GM12873 (cell line): ENCODE measurements at regions not wholly inside any gene's neighbourhood (a gene's known extent, or its start where the extent isn't known, plus 50 kb on each side); places are given as distances from the start of the nearest gene placed in this dataset.

Experiments used
- TF ChIP-seq, protein P1 (sequence below): IDR thresholded peaks from 2 replicates; pipeline ENCODE4 v1.5.1; 2012; ENCODE audit warnings: low read depth, mild to moderate bottlenecking, moderate library complexity, low read length, control low read depth; ENCODE audit not compliant: insufficient read depth; ENCODE audit errors: missing control alignments

DNA sequence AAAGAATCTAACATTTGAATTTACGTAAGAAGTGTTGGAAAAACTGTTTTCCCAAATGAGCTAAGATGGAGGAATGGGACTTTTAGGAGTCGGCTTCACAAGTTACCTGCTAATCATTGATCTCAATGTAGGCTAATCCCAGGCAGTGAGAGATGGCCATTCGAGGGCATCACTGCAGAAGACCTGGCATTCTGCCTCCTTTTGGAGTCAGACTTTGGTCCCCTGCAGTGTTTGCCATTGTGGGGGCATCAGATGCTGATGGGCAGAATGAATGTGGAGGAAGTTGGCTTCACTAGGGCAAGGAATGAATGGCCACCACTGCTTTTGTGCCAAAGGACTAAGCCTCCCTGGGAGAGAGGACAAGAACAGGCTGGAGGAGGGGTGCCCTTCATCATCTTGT lies 55.7 kb upstream of the NKX2-2 start:
- TF ChIP-seq, protein P1, sequence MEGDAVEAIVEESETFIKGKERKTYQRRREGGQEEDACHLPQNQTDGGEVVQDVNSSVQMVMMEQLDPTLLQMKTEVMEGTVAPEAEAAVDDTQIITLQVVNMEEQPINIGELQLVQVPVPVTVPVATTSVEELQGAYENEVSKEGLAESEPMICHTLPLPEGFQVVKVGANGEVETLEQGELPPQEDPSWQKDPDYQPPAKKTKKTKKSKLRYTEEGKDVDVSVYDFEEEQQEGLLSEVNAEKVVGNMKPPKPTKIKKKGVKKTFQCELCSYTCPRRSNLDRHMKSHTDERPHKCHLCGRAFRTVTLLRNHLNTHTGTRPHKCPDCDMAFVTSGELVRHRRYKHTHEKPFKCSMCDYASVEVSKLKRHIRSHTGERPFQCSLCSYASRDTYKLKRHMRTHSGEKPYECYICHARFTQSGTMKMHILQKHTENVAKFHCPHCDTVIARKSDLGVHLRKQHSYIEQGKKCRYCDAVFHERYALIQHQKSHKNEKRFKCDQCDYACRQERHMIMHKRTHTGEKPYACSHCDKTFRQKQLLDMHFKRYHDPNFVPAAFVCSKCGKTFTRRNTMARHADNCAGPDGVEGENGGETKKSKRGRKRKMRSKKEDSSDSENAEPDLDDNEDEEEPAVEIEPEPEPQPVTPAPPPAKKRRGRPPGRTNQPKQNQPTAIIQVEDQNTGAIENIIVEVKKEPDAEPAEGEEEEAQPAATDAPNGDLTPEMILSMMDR: no peak

DNA sequence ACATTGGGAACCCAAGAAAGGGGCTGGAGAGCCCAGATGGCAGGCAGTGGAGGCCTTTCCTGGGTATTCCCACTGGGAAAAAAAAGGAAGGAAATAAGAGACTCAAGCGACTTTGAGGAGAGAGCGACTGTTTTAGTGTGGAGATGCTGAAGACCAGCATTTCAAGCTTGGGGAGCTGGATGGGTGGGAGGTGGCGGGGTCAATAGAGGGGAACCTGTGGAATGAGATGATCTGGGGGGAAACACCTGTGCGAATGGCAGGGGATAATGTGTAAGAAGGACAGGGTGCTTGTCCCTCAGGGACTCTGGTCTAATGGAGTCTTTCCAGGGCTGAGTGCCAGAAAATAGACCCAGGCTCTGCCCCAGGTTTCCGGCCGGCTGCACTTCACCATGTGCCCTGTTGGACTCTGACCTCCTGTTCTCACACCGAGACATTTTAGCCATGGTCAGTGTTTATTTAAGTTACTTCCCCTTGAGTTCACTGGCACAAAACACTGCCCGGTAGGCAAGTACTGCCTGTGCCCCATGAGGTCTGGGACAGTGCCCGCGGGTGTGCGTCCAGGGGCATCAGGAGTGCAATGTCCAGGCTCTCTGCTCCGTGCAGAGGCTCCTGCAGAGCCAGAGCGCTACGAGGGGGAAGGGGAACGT lies 50.4 kb upstream of the NKX2-2 start:
- TF ChIP-seq, protein P1: no peak
